Right lobe of liver (tissue), 4 donors: ENCODE measurements at regions not wholly inside any gene's neighbourhood (a gene's known extent, or its start where the extent isn't known, plus 50 kb on each side); places are given as distances from the start of the nearest gene placed in this dataset.

Experiments
- CTCF ChIP-seq, 4 donors: fragments of 200-600 bp in 3 of 4; fragments of 450-650 bp in 1 of 4; IDR thresholded peaks; one replicate each; pipeline versions ENCODE4 v1.5.1 to v1.8.0; 2016 to 2022; ENCODE audit warnings: antibody characterized with exemption in 4 of 4, mild to moderate bottlenecking in 2 of 4
- POLR2A ChIP-seq: fragments of 450-650 bp; IDR thresholded peaks from one replicate; pipeline ENCODE4 v1.6.1; 2017; ENCODE audit warnings: antibody characterized with exemption, mild to moderate bottlenecking
- donor health status: DM: no; HTN: no; CAD: no.
- donor health status: DM: no; HTN: no; CAD: no.
- donor health status: DM: no; HTN: yes; CAD: no.

- TF ChIP-seq POLR2A (no peak), CTCF (IDR thresholded peaks at IDR 0.05) (no peak)
Measured at GRCh38 chr5:174189654-174190541, 144.4 kb downstream of the NSG2 start.
